ENCODE measurements at regions not wholly inside any gene's neighbourhood (a gene's known extent, or its start where the extent isn't known, plus 50 kb on each side); places are given as distances from the start of the nearest gene placed in this dataset.

DNA sequence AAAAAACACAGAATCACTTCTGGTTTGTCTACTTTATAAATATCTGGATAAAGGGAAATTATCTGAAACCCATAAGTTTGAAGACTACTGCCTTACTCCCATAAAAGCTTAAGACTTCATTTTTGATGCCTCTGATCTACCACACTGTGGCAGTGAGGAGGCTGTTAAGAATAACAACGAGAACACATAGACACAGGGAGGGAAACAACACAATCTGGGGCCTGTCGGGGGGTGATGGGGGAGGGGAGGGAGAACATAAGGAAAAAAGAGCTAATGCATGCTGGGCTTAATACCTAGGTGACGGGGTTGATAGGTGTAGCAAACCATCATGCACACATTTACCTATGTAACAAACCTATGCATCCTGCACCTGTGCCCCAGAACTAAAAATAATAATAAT lies 573.7 kb downstream of the GBA3 start:
- no peaks in the 10 kb centered on the region for H3K9me2 ChIP-seq (replicated peaks; ENCODE audit: insufficient read depth, low read length)
- H3K79me2 ChIP-seq (ENCODE audit: insufficient read depth, low read length): no peaks in the 10 kb centered on the region
- no peak for TF ChIP-seq CTCF (IDR thresholded peaks at IDR 0.05; ENCODE audit: insufficient read depth, low read length, poor library complexity, severe bottlenecking)
- no peak for TF ChIP-seq EZH2phosphoT487 (conservative IDR thresholded peaks at IDR 0.05; ENCODE audit: low read length)
- no peaks in the 10 kb centered on the region for H3K36me3 ChIP-seq (ENCODE audit: low read length)
- no peaks in the 10 kb centered on the region for H3K27me3 ChIP-seq (ENCODE audit: low read length)
- no peaks in the 10 kb centered on the region for H3F3A ChIP-seq (ENCODE audit: insufficient read depth)
- H3K27ac ChIP-seq (ENCODE audit: low read depth, low read length): no peak overlapping the region
- H3K9me3 ChIP-seq (ENCODE audit: insufficient read depth, low read length): no peaks in the 10 kb centered on the region
- no peak overlapping the region for H3K4me2 ChIP-seq (ENCODE audit: low read depth, low read length, poor library complexity, severe bottlenecking)
- H2AFZ ChIP-seq (ENCODE audit: low read depth, low read length, severe bottlenecking): no peak overlapping the region
- H3K4me3 ChIP-seq (ENCODE audit: insufficient read depth, low read length, poor library complexity, severe bottlenecking): no peak overlapping the region
- no peak overlapping the region for H3K9ac ChIP-seq (ENCODE audit: low read length)
- no peaks in the 10 kb centered on the region for H4K20me1 ChIP-seq (ENCODE audit: low read depth, low read length)

DNA sequence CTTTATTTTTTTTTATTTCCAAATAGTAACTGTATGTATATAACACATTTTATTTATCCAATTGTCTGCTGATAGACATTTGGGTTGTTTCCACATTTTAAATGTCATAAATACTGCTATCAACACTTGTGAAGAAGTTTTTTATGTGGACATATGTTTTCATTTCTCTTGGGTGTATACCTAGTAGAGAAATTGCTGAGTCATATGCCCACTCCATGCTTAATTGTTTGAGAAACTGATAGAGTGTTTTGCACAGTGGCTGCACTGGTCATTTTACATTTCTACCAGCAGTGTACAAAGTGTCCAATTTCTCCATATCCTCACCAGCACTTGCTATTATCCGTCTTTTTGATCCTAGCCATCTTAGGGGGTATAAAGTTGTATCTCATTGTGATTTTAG lies 567.8 kb downstream of the GBA3 start:
- Histone ChIP-seq H3K79me2 (ENCODE audit: insufficient read depth, low read length) (no peaks in the 10 kb centered on the region), H3K27ac (ENCODE audit: low read depth, low read length) (no peak overlapping the region), H2AFZ (ENCODE audit: low read depth, low read length, severe bottlenecking) (no peak overlapping the region), H3F3A (ENCODE audit: insufficient read depth) (no peaks in the 10 kb centered on the region), H3K36me3 (ENCODE audit: low read length) (no peaks in the 10 kb centered on the region), H3K27me3 (ENCODE audit: low read length) (no peaks in the 10 kb centered on the region), H3K9ac (ENCODE audit: low read length) (no peak overlapping the region), H3K9me2 (replicated peaks; ENCODE audit: insufficient read depth, low read length) (no peaks in the 10 kb centered on the region), H3K4me2 (ENCODE audit: low read depth, low read length, poor library complexity, severe bottlenecking) (no peak overlapping the region), H4K20me1 (ENCODE audit: low read depth, low read length) (no peaks in the 10 kb centered on the region), H3K9me3 (ENCODE audit: insufficient read depth, low read length) (no peaks in the 10 kb centered on the region), H3K4me3 (ENCODE audit: insufficient read depth, low read length, poor library complexity, severe bottlenecking) (no peak overlapping the region)
- TF ChIP-seq EZH2phosphoT487 (conservative IDR thresholded peaks at IDR 0.05; ENCODE audit: low read length): no peak
- TF ChIP-seq CTCF (IDR thresholded peaks at IDR 0.05; ENCODE audit: insufficient read depth, low read length, poor library complexity, severe bottlenecking): no peak

GRCh38 chr4:23245203-23245832 lies 552.6 kb downstream of the GBA3 start:
- H3F3A ChIP-seq (ENCODE audit: insufficient read depth): no peaks in the 10 kb centered on the region
- no peak for TF ChIP-seq EZH2phosphoT487 (conservative IDR thresholded peaks at IDR 0.05; ENCODE audit: low read length)
- no peak for TF ChIP-seq CTCF (IDR thresholded peaks at IDR 0.05; ENCODE audit: insufficient read depth, low read length, poor library complexity, severe bottlenecking)
- no peak overlapping the region for H3K27ac ChIP-seq (ENCODE audit: low read depth, low read length)
- H3K9me2 ChIP-seq (replicated peaks; ENCODE audit: insufficient read depth, low read length): no peaks in the 10 kb centered on the region
- H4K20me1 ChIP-seq (ENCODE audit: low read depth, low read length): no peaks in the 10 kb centered on the region
- H3K27me3 ChIP-seq (ENCODE audit: low read length): no peaks in the 10 kb centered on the region
- H3K9ac ChIP-seq (ENCODE audit: low read length): no peak overlapping the region
- no peak overlapping the region for H2AFZ ChIP-seq (ENCODE audit: low read depth, low read length, severe bottlenecking)
- H3K4me3 ChIP-seq (ENCODE audit: insufficient read depth, low read length, poor library complexity, severe bottlenecking): no peak overlapping the region
- no peaks in the 10 kb centered on the region for H3K36me3 ChIP-seq (ENCODE audit: low read length)
- H3K9me3 ChIP-seq (ENCODE audit: insufficient read depth, low read length): no peaks in the 10 kb centered on the region
- H3K4me2 ChIP-seq (ENCODE audit: low read depth, low read length, poor library complexity, severe bottlenecking): no peak overlapping the region
- H3K79me2 ChIP-seq (ENCODE audit: insufficient read depth, low read length): no peaks in the 10 kb centered on the region

Measured in SU-DHL-6 (cell line).